K562 (cell line): ENCODE measurements at regions not wholly inside any gene's neighbourhood (a gene's known extent, or its start where the extent isn't known, plus 50 kb on each side); places are given as distances from the start of the nearest gene placed in this dataset.

Experiments used
- ATAC-seq: fragments of 200-7000 bp; cut with Tn5 transposase; 3 replicates; pipeline ENCODE4 v1.9.1; 2020; ENCODE audit warnings: moderate library complexity
- BruUV-seq: library from RNA; stranded (reverse); fragments of 400-500 nt; replicated peaks from 2 replicates; lab custom pipeline; 2021; lab: Mats Ljungman, UMichigan
- CTCF ChIA-PET: fragments of 300-600 bp; formaldehyde crosslinking; extraction: SDS; loops from one replicate; lab custom pipeline; 2021; ENCODE audit warnings: low intra/inter-chr PET ratio; lab: Yijun Ruan, JAX
- POLR2A ChIA-PET: fragments of 300-600, 350-650 bp; sonication (Branson Sonifier 250); formaldehyde crosslinking; extraction: SDS; loops from one replicate; lab custom pipeline; 2021; ENCODE audit warnings: antibody characterized with exemption, inconsistent platforms; lab: Yijun Ruan, JAX
- DNase-seq, 4 experiments: peaks; one replicate each; pipeline versions ENCODE4 v3.0.0 to v3.0.0-alpha.2; 2011 to 2018; ENCODE audit warnings: low spot score in 3 of 4, mixed read lengths in 3 of 4; ENCODE audit errors: extremely low read depth in 1 of 4
- FAIRE-seq: peaks from 2 replicates; lab custom pipeline; 2011; peaks lifted over from hg19 to GRCh38; lab: Jason Lieb, UNC
- H2AFZ ChIP-seq: 2 replicates; pipeline ENCODE4 v1.6.0; 2011; ENCODE audit warnings: low read depth, low read length, control low read depth, inconsistent platforms
- H3K27ac ChIP-seq: fragments of 200-600 bp; 3 replicates; pipeline ENCODE4 v1.8.0; 2011; ENCODE audit warnings: low read depth, mild to moderate bottlenecking, control low read depth, inconsistent platforms, low read length, moderate library complexity, mixed read lengths; ENCODE audit errors: extremely low read depth
- H3K27me3 ChIP-seq, 2 experiments: fragments of 300-600 bp in 1 of 2; 2 replicates in 1 of 2; 3 replicates in 1 of 2; pipeline versions ENCODE4 v1.6.0 to v1.8.0; 2011; ENCODE audit warnings: inconsistent platforms in 2 of 2, low read length in 2 of 2, mild to moderate bottlenecking in 1 of 2, mixed read lengths in 1 of 2, moderate library complexity in 1 of 2; ENCODE audit not compliant: control insufficient read depth in 2 of 2, insufficient read depth in 2 of 2
- H3K36me3 ChIP-seq: fragments of 300-600 bp; 3 replicates; pipeline ENCODE4 v1.8.0; 2011; ENCODE audit warnings: mild to moderate bottlenecking, low read length, inconsistent platforms; ENCODE audit not compliant: control insufficient read depth, insufficient read depth
- H3K4me1 ChIP-seq, 2 experiments: fragments of 200-600 bp in 1 of 2; replicated peaks in 1 of 2; 2 replicates in 1 of 2; 3 replicates in 1 of 2; pipeline versions ENCODE4 v1.5.1 to v1.8.0; 2011; ENCODE audit warnings: inconsistent platforms in 2 of 2, low read length in 2 of 2, mild to moderate bottlenecking in 1 of 2, mixed read lengths in 1 of 2, moderate library complexity in 1 of 2; ENCODE audit not compliant: control insufficient read depth in 2 of 2, insufficient read depth in 2 of 2
- H3K4me2 ChIP-seq: 2 replicates; pipeline ENCODE4 v1.6.1; 2011; ENCODE audit warnings: low read length, control low read depth, inconsistent platforms, mixed read lengths; ENCODE audit not compliant: insufficient read depth
- H3K4me3 ChIP-seq: fragments of 200-600 bp; sonication (generic), shearing (Covaris generic); 2 replicates; pipeline ENCODE4 v1.5.1; 2016; ENCODE audit warnings: control low read depth, inconsistent platforms
- H3K79me2 ChIP-seq: fragments of 200-600 bp; 3 replicates; pipeline ENCODE4 v1.8.0; 2011; ENCODE audit warnings: low read length, inconsistent platforms; ENCODE audit not compliant: control insufficient read depth, insufficient read depth
- H3K9ac ChIP-seq, 2 experiments: 2 replicates each; pipeline versions ENCODE4 v1.6.0 to v1.6.1; 2011; ENCODE audit warnings: low read depth in 2 of 2, low read length in 2 of 2, control low read depth in 1 of 2, inconsistent platforms in 1 of 2, mild to moderate bottlenecking in 1 of 2, mixed read lengths in 1 of 2; ENCODE audit not compliant: insufficient read depth in 1 of 2
- H3K9me1 ChIP-seq: one replicate; pipeline ENCODE4 v1.6.0; 2011; ENCODE audit warnings: inconsistent platforms, mild to moderate bottlenecking, low read length, moderate library complexity; ENCODE audit not compliant: control insufficient read depth, insufficient read depth
- H3K9me3 ChIP-seq: replicated peaks from 2 replicates; pipeline ENCODE4 v1.5.1; 2011; ENCODE audit warnings: low read depth, low read length, inconsistent platforms; ENCODE audit not compliant: control insufficient read depth, insufficient read depth
- H4K20me1 ChIP-seq: replicated peaks from 2 replicates; pipeline ENCODE4 v1.6.1; 2011; ENCODE audit warnings: low read length, inconsistent platforms, mixed read lengths; ENCODE audit not compliant: control insufficient read depth, insufficient read depth
- DACH1 ChIP-seq: fragments of 450-650 bp; IDR thresholded peaks from 2 replicates; pipeline ENCODE4 v1.6.1; 2018; ENCODE audit not compliant: partially characterized antibody
- PHF20 ChIP-seq: fragments of 450-650 bp; IDR thresholded peaks from 2 replicates; pipeline ENCODE4 v1.6.1; 2018; ENCODE audit not compliant: partially characterized antibody
- WGBS: fragments of 100-300 bp; shearing (Covaris generic); methylation state at CpG from one replicate; pipeline ENCODE4 v1.1.6; 2016; ENCODE audit warnings: low coverage, mixed read lengths; ENCODE audit not compliant: insufficient coverage; ENCODE audit errors: missing lambda C conversion rate; 5-methylcytosine and 5-hydroxymethylcytosine counted together
- in situ Hi-C: fragments of 300-500 bp; cut with MboI; formaldehyde crosslinking; loops from 4 replicates; pipeline ENCODE4 v1.15.0; 2018; ENCODE audit warnings: inconsistent platforms, mixed read lengths
- intact Hi-C: fragments of 100-400 bp; cut with micrococcal nuclease; formaldehyde crosslinking; loops from 2 replicates; pipeline ENCODE4 v1.14.2; 2022
- TF ChIP-seq, protein P1 (sequence below), 2 experiments: fragments of 450-650 bp; formaldehyde crosslinking in 1 of 2; IDR thresholded peaks; 2 replicates each; pipeline versions ENCODE4 v1.4.0 to v1.6.1; 2014 to 2020; ENCODE audit warnings: mild to moderate bottlenecking in 2 of 2, borderline replicate concordance in 1 of 2, low read depth in 1 of 2
- TF ChIP-seq, protein P2 (sequence below): IDR thresholded peaks from 2 replicates; pipeline ENCODE4 v1.6.1; 2011; ENCODE audit warnings: borderline replicate concordance, low read depth, mild to moderate bottlenecking, moderate library complexity, low read length; ENCODE audit not compliant: insufficient read depth, poor library complexity, severe bottlenecking
- TF ChIP-seq, protein P3 (sequence below): fragments of 250-450 bp; sonication (Bioruptor Pico); IDR thresholded peaks from 2 replicates; pipeline ENCODE4 v1.4.0; 2020

DNA sequence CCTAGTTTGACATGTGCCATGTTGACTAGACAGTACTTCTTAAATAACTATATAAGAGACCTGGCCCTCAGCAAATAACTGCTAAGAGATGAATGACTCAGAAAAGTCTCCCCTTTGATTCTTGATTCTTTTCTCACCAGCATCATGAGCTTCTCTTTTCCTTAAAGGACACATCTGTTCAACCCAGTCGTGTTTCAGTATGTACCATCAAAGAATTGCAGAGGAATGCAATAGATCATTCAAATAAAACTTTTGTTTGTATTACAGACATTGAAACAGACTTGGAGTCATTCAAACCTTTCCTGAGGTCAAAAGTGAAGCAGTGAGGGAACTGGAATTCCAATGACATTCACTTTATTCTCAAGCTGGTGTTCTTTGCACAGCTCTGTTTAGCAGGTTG is 598.3 kb upstream of the GHITM start:
- in situ Hi-C loops: no loop called here
- FAIRE-seq (no peak), DNase-seq (no peak), ATAC-seq (no peak)
- Histone ChIP-seq H3K4me2 (no peak overlapping the region), H3K9ac (no peak overlapping the region), H4K20me1 (no peaks in the 10 kb centered on the region), H3K9me1 (no peaks in the 10 kb centered on the region), H3K4me1 (no peaks in the 10 kb centered on the region), H3K4me3 (no peak overlapping the region), H3K36me3 (no peaks in the 10 kb centered on the region), H3K79me2 (no peaks in the 10 kb centered on the region), H2AFZ (no peak overlapping the region), H3K27ac (no peak overlapping the region), H3K9me3 (no peaks in the 10 kb centered on the region), H3K27me3 (no peaks in the 10 kb centered on the region)
- intact Hi-C loops: no loop called here
- POLR2A ChIA-PET: no interaction called here
- CTCF ChIA-PET: interaction anchor here (0.7 kb wide), 1 partner anchor 452 kb away, joined by 3 read pairs; no protein-coding TSS in a partner anchor
- no TSS peak for BruUV-seq
- 0% methylated on average over 1 of the region's 1 CpG for WGBS
- no peak for TF ChIP-seq PHF20
- TF ChIP-seq, protein P1, sequence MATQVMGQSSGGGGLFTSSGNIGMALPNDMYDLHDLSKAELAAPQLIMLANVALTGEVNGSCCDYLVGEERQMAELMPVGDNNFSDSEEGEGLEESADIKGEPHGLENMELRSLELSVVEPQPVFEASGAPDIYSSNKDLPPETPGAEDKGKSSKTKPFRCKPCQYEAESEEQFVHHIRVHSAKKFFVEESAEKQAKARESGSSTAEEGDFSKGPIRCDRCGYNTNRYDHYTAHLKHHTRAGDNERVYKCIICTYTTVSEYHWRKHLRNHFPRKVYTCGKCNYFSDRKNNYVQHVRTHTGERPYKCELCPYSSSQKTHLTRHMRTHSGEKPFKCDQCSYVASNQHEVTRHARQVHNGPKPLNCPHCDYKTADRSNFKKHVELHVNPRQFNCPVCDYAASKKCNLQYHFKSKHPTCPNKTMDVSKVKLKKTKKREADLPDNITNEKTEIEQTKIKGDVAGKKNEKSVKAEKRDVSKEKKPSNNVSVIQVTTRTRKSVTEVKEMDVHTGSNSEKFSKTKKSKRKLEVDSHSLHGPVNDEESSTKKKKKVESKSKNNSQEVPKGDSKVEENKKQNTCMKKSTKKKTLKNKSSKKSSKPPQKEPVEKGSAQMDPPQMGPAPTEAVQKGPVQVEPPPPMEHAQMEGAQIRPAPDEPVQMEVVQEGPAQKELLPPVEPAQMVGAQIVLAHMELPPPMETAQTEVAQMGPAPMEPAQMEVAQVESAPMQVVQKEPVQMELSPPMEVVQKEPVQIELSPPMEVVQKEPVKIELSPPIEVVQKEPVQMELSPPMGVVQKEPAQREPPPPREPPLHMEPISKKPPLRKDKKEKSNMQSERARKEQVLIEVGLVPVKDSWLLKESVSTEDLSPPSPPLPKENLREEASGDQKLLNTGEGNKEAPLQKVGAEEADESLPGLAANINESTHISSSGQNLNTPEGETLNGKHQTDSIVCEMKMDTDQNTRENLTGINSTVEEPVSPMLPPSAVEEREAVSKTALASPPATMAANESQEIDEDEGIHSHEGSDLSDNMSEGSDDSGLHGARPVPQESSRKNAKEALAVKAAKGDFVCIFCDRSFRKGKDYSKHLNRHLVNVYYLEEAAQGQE (IDR thresholded peaks at IDR 0.05; ENCODE audit: borderline replicate concordance): no peak
- TF ChIP-seq, protein P1 (CRISPR knock-in tag; IDR thresholded peaks at IDR 0.05; ENCODE audit: low read depth): no peak
- TF ChIP-seq, protein P2, sequence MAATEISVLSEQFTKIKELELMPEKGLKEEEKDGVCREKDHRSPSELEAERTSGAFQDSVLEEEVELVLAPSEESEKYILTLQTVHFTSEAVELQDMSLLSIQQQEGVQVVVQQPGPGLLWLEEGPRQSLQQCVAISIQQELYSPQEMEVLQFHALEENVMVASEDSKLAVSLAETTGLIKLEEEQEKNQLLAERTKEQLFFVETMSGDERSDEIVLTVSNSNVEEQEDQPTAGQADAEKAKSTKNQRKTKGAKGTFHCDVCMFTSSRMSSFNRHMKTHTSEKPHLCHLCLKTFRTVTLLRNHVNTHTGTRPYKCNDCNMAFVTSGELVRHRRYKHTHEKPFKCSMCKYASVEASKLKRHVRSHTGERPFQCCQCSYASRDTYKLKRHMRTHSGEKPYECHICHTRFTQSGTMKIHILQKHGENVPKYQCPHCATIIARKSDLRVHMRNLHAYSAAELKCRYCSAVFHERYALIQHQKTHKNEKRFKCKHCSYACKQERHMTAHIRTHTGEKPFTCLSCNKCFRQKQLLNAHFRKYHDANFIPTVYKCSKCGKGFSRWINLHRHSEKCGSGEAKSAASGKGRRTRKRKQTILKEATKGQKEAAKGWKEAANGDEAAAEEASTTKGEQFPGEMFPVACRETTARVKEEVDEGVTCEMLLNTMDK: no peak
- TF ChIP-seq DACH1: no peak
- TF ChIP-seq, protein P3, sequence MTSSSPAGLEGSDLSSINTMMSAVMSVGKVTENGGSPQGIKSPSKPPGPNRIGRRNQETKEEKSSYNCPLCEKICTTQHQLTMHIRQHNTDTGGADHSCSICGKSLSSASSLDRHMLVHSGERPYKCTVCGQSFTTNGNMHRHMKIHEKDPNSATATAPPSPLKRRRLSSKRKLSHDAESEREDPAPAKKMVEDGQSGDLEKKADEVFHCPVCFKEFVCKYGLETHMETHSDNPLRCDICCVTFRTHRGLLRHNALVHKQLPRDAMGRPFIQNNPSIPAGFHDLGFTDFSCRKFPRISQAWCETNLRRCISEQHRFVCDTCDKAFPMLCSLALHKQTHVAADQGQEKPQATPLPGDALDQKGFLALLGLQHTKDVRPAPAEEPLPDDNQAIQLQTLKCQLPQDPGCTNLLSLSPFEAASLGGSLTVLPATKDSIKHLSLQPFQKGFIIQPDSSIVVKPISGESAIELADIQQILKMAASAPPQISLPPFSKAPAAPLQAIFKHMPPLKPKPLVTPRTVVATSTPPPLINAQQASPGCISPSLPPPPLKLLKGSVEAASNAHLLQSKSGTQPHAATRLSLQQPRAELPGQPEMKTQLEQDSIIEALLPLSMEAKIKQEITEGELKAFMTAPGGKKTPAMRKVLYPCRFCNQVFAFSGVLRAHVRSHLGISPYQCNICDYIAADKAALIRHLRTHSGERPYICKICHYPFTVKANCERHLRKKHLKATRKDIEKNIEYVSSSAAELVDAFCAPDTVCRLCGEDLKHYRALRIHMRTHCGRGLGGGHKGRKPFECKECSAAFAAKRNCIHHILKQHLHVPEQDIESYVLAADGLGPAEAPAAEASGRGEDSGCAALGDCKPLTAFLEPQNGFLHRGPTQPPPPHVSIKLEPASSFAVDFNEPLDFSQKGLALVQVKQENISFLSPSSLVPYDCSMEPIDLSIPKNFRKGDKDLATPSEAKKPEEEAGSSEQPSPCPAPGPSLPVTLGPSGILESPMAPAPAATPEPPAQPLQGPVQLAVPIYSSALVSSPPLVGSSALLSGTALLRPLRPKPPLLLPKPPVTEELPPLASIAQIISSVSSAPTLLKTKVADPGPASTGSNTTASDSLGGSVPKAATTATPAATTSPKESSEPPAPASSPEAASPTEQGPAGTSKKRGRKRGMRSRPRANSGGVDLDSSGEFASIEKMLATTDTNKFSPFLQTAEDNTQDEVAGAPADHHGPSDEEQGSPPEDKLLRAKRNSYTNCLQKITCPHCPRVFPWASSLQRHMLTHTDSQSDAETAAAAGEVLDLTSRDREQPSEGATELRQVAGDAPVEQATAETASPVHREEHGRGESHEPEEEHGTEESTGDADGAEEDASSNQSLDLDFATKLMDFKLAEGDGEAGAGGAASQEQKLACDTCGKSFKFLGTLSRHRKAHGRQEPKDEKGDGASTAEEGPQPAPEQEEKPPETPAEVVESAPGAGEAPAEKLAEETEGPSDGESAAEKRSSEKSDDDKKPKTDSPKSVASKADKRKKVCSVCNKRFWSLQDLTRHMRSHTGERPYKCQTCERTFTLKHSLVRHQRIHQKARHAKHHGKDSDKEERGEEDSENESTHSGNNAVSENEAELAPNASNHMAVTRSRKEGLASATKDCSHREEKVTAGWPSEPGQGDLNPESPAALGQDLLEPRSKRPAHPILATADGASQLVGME (CRISPR knock-in tag): no peak
